HS-5 (cell line): ENCODE measurements at regions not wholly inside any gene's neighbourhood (a gene's known extent, or its start where the extent isn't known, plus 50 kb on each side); places are given as distances from the start of the nearest gene placed in this dataset.

Experiments
- DNase-seq: peaks from one replicate; pipeline ENCODE4 v3.0.0-alpha.2; 2012; ENCODE audit warnings: low read depth

- no peak for DNase-seq
Measured at GRCh38 chr14:27091973-27092372, 494.1 kb upstream of the NOVA1 start.

GRCh38 chr14:27096091-27096490, 498.3 kb upstream of the NOVA1 start:
- DNase-seq = no peak

- no peak for DNase-seq
Measured at GRCh38 chr14:27098451-27098850, 500.6 kb upstream of the NOVA1 start.

- no peak for DNase-seq
Measured at GRCh38 chr14:27114180-27114579, 516.3 kb upstream of the NOVA1 start.

GRCh38 chr14:27123162-27123561, 525.3 kb upstream of the NOVA1 start:
- DNase-seq = no peak

GRCh38 chr14:27127838-27128237, 530.0 kb upstream of the NOVA1 start:
- no peak for DNase-seq

- no peak for DNase-seq
Measured at GRCh38 chr14:27134200-27134599, 536.4 kb upstream of the NOVA1 start.

- no peak for DNase-seq
Measured at GRCh38 chr14:27145170-27145569, 547.3 kb upstream of the NOVA1 start.

GRCh38 chr14:27148143-27148542, 550.3 kb upstream of the NOVA1 start:
- DNase-seq = no peak

GRCh38 chr14:27164139-27164538, 566.3 kb upstream of the NOVA1 start:
- DNase-seq = no peak

- DNase-seq = no peak
Measured at GRCh38 chr14:27175489-27175888, 577.7 kb upstream of the NOVA1 start.

GRCh38 chr14:27181333-27181732, 583.5 kb upstream of the NOVA1 start:
- no peak for DNase-seq

- DNase-seq = peak; percentile 43
Measured at GRCh38 chr14:27184427-27184826, 586.6 kb upstream of the NOVA1 start.

- DNase-seq = no peak
Measured at GRCh38 chr14:27186048-27186447, 588.2 kb upstream of the NOVA1 start.

- no peak for DNase-seq
Measured at GRCh38 chr14:27187136-27187535, 589.3 kb upstream of the NOVA1 start.

- DNase-seq = no peak
Measured at GRCh38 chr14:27190296-27190695, 592.5 kb upstream of the NOVA1 start.

GRCh38 chr14:27199272-27199671, 601.4 kb upstream of the NOVA1 start:
- no peak for DNase-seq

GRCh38 chr14:27205036-27205435, 607.2 kb upstream of the NOVA1 start:
- DNase-seq = no peak

GRCh38 chr14:27211741-27212140, 613.9 kb upstream of the NOVA1 start:
- DNase-seq = no peak

- DNase-seq = no peak
Measured at GRCh38 chr14:27222671-27223070, 624.8 kb upstream of the NOVA1 start.

- DNase-seq = no peak
Measured at GRCh38 chr14:27223906-27224305, 626.1 kb upstream of the NOVA1 start.

GRCh38 chr14:27228053-27228452, 630.2 kb upstream of the NOVA1 start:
- DNase-seq = peak; percentile 2

- DNase-seq = no peak
Measured at GRCh38 chr14:27234331-27234730, 636.5 kb upstream of the NOVA1 start.

GRCh38 chr14:27236601-27237000, 638.8 kb upstream of the NOVA1 start:
- no peak for DNase-seq

GRCh38 chr14:27242874-27243273, 645.0 kb upstream of the NOVA1 start:
- DNase-seq = no peak
